Tibial artery (tissue), 4 donors: ENCODE measurements at regions not wholly inside any gene's neighbourhood (a gene's known extent, or its start where the extent isn't known, plus 50 kb on each side); places are given as distances from the start of the nearest gene placed in this dataset.

Experiments used
- DNase-seq, 2 donors: peaks; one replicate each; pipeline ENCODE4 v3.0.0-alpha.2; 2019
- H3K27ac ChIP-seq, 2 donors: fragments of 200-600 bp; sonication (generic) in 1 of 2; 1 replicate in 1 of 2; 2 replicates in 1 of 2; pipeline ENCODE4 v1.5.1; 2018 to 2019; ENCODE audit warnings: mild to moderate bottlenecking in 1 of 2
- H3K27me3 ChIP-seq, 2 donors: fragments of 200-600 bp; sonication (generic) in 1 of 2; one replicate each; pipeline versions ENCODE4 v1.5.1 to v1.6.0; 2016 to 2019
- H3K36me3 ChIP-seq, 3 donors: fragments of 200-600 bp; sonication (generic) in 2 of 3; one replicate each; pipeline ENCODE4 v1.5.1; 2016 to 2019; ENCODE audit warnings: mild to moderate bottlenecking in 2 of 3
- H3K4me1 ChIP-seq, 4 donors: fragments of 200-600 bp; sonication (generic) in 2 of 4; 1 replicate in 3 of 4; 2 replicates in 1 of 4; pipeline ENCODE4 v1.5.1; 2016 to 2019
- H3K4me3 ChIP-seq, 2 donors: fragments of 200-600 bp; sonication (generic) in 1 of 2; 1 replicate in 1 of 2; 2 replicates in 1 of 2; pipeline ENCODE4 v1.5.1; 2018 to 2019; ENCODE audit warnings: mild to moderate bottlenecking in 2 of 2
- H3K9me3 ChIP-seq, 3 donors: fragments of 200-600 bp; sonication (generic) in 1 of 3; one replicate each; pipeline ENCODE4 v1.5.1; 2016 to 2019
- CTCF ChIP-seq, 2 experiments: fragments of 200-600 bp in 1 of 2; fragments of 450-650 bp in 1 of 2; IDR thresholded peaks; one replicate each; pipeline ENCODE4 v1.5.1; 2017 to 2019; ENCODE audit warnings: antibody characterized with exemption in 2 of 2, mild to moderate bottlenecking in 1 of 2, moderate library complexity in 1 of 2
- intact Hi-C: fragments of 100-400 bp; cut with DNase I; formaldehyde crosslinking; loops from one replicate; pipeline ENCODE4 v1.15.0; 2023; ENCODE audit warnings: low total_unique reads

- H3K4me3 ChIP-seq: no peak overlapping the region
- no peaks in the 10 kb centered on the region for H3K36me3 ChIP-seq
- intact Hi-C loops: no loop called here
- DNase-seq: no peak
- peaks cover 0 to 7% (median 0%) of the 10 kb centered on the region in 3 donors for H3K9me3 ChIP-seq
- H3K27me3 ChIP-seq: no peaks in the 10 kb centered on the region
- no peaks in the 10 kb centered on the region for H3K4me1 ChIP-seq
- no peak overlapping the region for H3K27ac ChIP-seq
- TF ChIP-seq CTCF (IDR thresholded peaks at IDR 0.05): no peak
Observed at GRCh38 chr21:35619184-35619583, 441.1 kb downstream of the SETD4 start.

GRCh38 chr21:35617491-35617890, 442.8 kb downstream of the SETD4 start:
- H3K4me3 ChIP-seq: no peak overlapping the region
- intact Hi-C loops: no loop called here
- no peak for TF ChIP-seq CTCF (IDR thresholded peaks at IDR 0.05)
- DNase-seq: no peak
- no peaks in the 10 kb centered on the region for H3K36me3 ChIP-seq
- H3K9me3 ChIP-seq: peaks cover 0 to 7% (median 0%) of the 10 kb centered on the region in 3 donors
- no peaks in the 10 kb centered on the region for H3K4me1 ChIP-seq
- H3K27me3 ChIP-seq: no peaks in the 10 kb centered on the region
- no peak overlapping the region for H3K27ac ChIP-seq

- Histone ChIP-seq H3K4me3 (no peak overlapping the region), H3K9me3 (peaks cover 0 to 2% (median 0%) of the 10 kb centered on the region in 3 donors), H3K27ac (no peak overlapping the region), H3K4me1 (no peaks in the 10 kb centered on the region), H3K36me3 (no peaks in the 10 kb centered on the region), H3K27me3 (no peaks in the 10 kb centered on the region)
- intact Hi-C loops: no loop called here
- DNase-seq: no peak
- peak; percentile 44 to 61 for TF ChIP-seq CTCF (IDR thresholded peaks at IDR 0.05)
Observed at GRCh38 chr21:35616090-35616489, 444.2 kb downstream of the SETD4 start.

- Histone ChIP-seq H3K4me1 (no peaks in the 10 kb centered on the region), H3K36me3 (no peaks in the 10 kb centered on the region), H3K27me3 (no peaks in the 10 kb centered on the region), H3K27ac (no peak overlapping the region), H3K4me3 (no peak overlapping the region), H3K9me3 (no peaks in the 10 kb centered on the region)
- DNase-seq: no peak
- intact Hi-C loops: no loop called here
- no peak for TF ChIP-seq CTCF (IDR thresholded peaks at IDR 0.05)
Observed at GRCh38 chr21:35615325-35615724, 445.0 kb downstream of the SETD4 start.

GRCh38 chr21:35614396-35614921, 445.9 kb downstream of the SETD4 start:
- Histone ChIP-seq H3K36me3 (no peaks in the 10 kb centered on the region), H3K4me3 (no peak overlapping the region), H3K4me1 (no peaks in the 10 kb centered on the region), H3K9me3 (no peaks in the 10 kb centered on the region), H3K27ac (no peak overlapping the region), H3K27me3 (no peaks in the 10 kb centered on the region)
- DNase-seq: no peak
- intact Hi-C loops: no loop called here
- no peak for TF ChIP-seq CTCF (IDR thresholded peaks at IDR 0.05)

- no peak for DNase-seq
- Histone ChIP-seq H3K4me1 (no peaks in the 10 kb centered on the region), H3K27ac (no peak overlapping the region), H3K36me3 (no peaks in the 10 kb centered on the region), H3K27me3 (no peaks in the 10 kb centered on the region), H3K9me3 (no peaks in the 10 kb centered on the region), H3K4me3 (no peak overlapping the region)
- TF ChIP-seq CTCF (IDR thresholded peaks at IDR 0.05): no peak
- intact Hi-C loops: no loop called here
Observed at GRCh38 chr21:35611708-35612132, 448.6 kb downstream of the SETD4 start.
